HG03103 (cell line): ENCODE measurements at regions not wholly inside any gene's neighbourhood (a gene's known extent, or its start where the extent isn't known, plus 50 kb on each side); places are given as distances from the start of the nearest gene placed in this dataset.
"Not testable (repeated sequence)": the region's sequence is repeated elsewhere in the genome, so short reads cannot be mapped to it uniquely, and the experiment has no call there.

Source experiments
- ATAC-seq: cut with Tn5 transposase; IDR thresholded peaks from one replicate; pipeline ENCODE4 v1.9.1; 2021; ENCODE audit warnings: low read depth; ENCODE audit not compliant: unreplicated experiment

DNA sequence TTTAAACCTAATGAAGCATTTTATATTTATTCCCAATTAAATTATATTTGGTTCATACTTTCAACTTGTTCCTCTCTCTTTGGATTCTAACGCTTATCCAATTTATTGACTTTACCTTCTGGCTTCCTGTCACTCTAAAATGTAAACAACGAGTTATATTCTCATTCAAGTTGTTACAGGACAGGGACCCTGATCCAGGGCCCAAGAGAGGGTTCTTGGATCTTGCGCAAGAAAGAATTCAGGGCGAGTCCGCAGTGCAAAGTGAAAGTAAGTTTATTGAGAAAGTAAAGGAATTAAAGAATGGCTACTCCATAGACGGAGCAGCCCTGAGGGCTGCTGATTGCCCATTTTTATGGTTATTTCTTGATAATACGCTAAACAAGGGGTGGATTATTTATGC lies 405.6 kb upstream of the API5 start:
- ATAC-seq = no peak

DNA sequence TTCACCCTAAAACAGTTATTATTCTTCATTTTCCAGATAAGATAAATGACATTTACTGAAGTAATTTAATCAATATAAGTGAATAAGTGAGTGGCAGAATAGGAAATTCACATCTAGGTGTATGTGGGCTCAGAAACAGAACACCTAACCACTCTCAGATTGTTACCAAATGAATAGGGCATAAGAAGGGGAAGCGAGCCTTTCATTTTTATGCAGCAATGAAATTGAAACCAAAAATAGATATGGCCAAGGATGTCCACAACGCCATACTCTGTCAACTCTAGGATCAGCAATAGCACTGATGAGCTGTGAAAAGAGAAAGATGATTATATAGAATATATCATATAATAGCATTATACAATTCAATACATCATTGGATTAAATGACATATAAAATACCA lies 398.1 kb upstream of the API5 start:
- ATAC-seq = no peak

DNA sequence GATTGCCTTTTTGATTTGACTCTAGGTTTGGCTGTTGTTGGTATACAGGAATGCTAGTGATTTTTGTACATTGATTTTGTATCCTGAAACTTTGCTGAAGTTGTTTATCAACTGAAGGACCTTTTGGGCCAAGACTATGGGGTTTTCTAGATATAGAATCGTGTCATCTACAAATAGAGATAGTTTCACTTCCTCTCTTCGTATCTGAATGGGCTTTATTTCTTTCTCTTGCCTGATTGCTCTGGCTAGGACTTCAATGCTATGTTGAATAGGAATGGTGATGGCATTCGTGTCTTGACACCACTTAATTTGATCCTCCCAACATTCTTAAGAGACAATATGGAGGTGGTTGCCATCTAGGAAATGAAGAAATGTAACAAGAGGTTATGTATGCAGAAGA lies 388.1 kb upstream of the API5 start:
- no peak for ATAC-seq

DNA sequence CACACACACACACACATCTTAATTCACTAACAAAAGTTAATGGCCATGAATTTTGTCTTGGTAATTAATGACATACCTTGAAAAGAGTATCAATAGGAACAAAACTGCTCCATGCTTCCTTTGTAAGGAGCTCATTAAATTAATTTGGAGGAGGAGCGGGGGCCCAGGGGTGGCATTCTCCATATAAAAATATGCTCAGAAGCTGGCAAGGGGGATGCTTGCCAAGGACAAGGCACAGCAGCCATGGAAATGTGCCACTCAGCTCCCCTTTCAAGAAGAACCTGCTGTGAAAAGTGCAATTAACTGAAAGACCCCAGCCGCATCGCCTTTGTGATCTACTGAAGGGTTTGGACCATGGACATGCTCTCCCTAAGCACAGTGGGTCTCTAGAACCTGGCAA lies 385.9 kb upstream of the API5 start:
- ATAC-seq = no peak

DNA sequence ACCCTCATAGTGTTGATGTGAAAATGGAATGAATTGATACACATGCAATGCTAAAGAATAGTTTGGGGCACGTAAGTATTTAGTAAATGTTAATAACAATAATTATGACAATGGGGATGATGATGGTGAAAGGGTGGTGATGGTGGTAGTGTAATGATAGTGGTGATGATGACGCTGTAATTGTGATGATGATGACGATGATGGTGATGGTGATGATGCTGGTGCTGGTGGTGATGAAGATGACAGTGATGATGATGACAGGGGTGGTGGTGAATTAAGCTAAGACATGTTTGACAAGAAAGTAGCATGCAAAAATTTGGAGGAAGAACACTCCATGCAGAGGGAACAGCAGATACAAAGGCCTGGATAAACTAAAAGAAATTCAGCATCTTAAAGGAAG lies 364.4 kb upstream of the API5 start:
- no peak for ATAC-seq

DNA sequence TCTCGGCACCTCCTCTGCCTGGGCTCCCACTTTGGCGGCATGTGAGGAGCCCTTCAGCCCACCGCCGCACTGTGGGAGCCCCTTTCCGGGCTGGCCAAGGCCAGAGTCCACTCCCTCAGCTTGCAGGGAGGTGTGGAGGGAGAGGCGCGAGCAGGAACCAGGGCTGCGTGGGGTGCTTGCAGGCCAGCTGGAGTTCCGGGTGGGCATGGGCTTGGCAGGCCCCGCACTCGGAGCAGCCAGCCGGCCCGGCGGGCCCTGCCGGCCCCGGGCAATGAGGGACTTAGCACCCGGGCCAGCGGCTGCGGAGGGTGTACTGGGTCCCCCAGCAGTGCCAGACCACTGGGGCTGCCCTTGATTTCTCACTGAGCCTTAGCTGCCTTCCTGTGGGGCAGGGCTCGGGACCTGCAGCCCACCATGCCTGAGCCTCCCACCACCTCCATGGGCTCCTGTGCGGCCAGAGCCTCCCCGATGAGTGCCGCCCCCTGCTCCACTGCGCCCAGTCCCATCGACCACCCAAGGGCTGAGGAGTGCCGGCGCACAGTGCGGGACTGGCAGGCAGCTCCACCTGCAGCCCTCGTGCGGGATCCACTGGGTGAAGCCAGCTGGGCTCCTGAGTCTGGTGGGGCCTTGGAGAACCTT lies 361.9 kb upstream of the API5 start:
- not testable (repeated sequence) for ATAC-seq

DNA sequence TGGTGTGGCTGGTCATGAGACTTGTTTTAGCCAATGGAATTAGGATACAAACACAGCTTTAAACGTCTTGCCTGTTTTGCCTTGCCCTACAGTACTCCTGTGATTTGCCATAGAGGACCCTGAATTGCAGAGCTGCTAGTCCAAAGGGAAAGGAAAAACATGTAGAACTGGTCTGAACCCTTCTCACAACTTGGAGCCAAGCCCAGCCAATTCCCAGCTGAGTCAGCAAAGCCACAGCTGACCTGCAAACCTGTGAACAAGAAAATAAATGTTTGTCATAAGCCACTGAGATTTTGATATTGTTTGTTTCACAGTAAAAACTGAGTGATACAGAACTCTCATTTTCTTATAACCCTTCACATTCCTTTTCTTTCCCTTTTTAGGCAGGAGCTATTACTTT lies 360.5 kb upstream of the API5 start:
- ATAC-seq = no peak

DNA sequence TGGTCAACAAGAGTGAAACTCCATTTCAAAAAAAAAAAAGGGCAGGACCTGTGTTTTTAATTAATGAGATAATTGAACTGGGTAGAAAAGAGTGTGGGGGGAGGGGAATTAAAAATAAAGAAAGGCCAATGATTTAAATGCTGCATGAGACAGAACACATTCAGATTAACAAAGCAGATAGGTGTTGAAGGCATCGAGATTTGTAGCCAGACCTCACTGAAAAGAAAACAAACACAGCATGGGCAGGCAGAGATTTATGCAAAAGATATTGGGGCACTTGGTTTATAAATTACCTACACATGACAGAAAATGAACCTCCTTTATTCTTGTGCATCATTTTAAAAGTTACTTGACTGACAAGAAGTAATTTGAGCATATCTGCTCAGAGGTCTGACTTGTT lies 354.0 kb upstream of the API5 start:
- ATAC-seq = no peak

DNA sequence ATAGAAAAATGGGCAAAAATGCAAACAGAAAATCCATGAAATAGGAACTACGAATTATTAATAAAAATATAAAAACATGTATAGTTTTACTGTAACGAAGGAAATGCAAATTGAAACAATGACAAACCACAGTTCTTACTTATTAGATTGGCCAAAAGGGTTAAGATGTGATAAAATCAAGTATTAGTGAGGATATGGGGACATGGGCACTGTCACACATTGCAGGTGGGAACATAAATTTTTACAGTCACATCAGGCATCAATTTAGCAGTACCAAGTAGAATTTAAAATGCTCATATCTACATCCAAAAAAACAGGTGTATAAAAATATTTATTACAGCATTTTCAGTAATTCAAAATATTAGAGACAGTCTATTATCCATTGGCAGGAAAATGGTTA lies 353.2 kb upstream of the API5 start:
- ATAC-seq = no peak

DNA sequence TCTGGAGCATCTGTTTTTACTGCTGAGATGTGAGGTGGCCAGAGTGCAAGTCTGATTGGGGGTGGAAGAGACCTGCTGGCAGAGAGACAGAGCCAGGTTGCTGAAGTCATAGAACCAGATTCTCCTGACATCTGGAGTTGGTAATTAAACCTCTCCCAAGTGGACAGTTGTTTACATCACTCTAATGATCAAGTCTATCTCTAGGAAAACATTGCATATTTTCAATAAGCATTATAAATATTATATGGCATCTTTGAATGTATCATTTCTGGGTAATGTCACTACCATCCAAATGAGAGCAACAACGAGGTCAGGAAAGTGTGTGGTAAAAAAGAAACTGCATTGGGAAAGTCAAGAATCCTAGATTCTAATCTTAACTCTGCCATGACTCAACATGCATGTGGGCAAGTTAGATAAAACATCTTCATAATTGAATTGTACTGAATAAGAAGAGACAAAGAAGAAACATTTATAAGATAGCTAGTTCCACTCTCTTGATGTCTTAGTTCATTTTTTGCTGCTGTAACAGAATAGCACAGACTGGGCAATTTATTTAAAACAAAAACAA lies 351.2 kb upstream of the API5 start:
- ATAC-seq = no peak

DNA sequence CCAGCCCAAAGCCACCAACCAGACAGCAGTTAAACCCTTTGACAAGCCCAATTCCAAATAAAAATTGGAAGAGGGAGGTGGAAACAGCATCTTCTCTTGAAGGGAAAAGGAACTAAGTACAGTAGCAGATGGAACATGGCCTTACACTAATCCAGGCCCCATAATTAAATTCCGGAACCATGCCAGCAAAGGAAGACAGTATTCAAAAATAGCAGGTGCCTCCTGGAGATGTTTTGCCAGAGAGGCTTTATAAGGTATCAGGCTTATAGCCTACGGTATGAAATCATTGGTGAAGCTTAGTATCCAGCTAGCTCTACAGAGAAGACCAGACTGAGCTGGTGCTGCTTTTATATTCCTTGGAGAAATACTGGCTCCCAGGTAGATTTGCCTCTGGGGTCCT lies 344.1 kb upstream of the API5 start:
- no peak for ATAC-seq

DNA sequence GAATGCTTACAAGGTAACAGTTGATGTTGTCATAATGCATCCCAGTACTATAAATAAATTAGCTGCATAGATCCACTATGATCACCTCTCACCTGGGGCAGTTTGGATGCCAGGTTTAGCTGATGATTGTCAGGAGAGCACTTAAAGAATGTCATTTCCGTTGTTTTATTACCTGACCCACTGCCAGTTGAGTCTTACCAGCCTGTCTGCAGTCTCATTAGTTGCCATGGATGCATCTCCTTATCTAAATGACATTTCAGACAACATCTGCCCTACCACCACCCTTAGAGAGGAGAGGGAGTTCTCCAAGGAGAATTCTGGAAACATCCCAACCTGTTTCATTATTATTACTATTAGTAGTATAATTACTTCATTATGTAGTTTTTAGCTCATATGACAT lies 339.1 kb upstream of the API5 start:
- no peak for ATAC-seq

DNA sequence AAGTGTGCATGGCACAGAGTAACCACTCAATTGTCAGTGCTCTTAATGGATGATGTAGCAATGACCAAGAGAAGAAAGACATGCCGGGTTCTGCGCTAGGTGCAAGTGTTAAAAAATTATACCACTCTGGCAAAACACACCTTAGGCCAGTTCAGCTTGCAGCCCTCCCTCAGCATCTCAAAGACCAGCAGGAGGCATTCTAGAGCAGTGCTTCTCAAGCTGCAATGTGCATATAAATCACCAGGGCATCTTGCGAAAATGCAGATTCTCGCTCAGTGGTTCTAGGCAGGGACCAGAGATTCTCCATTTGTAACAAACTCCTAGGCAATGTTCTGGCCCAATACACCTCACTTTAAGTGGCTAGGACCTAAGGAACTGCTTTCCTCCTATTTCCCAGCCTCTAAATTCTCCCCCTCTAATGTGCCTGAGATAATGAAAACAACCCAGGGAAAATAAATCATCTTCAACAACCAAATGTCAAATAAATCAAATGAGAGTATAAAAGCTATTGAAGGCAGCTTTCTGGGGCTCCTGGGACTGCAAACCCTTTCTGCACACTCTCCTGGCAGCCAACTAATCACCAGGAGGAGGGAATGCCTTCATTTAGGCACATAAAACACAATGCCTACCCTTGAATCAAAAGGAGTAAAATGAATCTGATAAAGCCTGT lies 337.2 kb upstream of the API5 start:
- ATAC-seq = no peak

DNA sequence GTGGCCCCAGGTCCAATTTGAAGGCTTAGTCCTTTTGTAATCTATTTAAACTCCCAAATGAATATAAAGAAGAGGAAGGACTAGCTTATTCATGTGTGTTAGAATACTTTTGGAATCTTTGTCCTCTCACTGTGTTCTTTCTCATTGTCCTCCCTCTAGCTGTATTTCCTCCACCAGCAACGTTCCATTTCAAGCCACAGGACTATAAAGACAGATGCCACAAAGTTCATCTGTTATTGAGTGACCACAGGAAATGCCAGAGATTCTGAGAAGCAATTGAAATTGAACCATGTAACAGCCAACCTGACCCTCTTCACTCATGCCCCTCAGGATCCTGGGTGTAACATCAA lies 336.6 kb upstream of the API5 start:
- no peak for ATAC-seq

DNA sequence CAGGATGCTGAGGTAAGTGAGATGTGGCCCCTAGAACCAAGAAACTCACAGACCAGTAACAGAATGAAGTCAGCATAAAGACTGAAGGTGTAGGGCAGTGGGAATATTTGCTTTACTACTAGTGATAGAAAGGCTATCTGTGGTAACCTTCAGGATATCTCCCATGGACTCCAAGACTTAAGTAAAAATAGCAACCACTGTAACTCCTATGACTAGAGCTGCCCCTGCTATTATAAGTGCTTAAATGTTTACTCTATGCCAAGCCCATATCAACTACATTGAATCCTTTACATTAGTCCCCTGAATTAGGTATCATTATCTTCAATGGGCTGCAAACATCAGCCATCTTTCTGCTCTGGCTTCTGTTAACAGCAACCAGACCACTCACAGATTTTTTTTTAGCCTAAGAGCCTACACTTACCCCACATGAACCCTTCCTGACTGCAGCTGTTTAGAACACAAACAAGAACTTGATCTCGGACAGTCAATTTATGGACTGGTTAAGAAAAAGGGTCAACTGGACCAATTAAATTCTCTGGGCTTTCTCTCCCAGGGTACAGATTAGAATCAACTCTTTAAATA lies 335.1 kb upstream of the API5 start:
- ATAC-seq = no peak

DNA sequence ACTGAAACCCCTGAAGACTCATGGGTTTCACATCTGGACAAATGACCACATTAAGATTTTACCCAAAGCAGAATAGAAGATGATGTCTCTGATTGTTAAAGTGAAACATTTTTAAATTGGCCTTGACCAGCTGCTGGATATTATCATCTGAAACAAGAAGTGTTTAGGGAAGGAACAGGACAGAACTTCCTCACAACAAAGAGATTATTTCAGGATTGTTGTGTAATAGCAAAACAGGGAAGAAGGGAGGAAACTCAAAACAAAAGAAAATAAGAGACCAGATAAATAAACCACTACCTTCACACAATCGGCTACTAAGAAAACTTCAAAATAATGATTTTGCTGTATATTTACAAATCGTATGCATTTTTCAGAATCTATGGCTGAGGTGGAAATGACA lies 319.2 kb upstream of the API5 start:
- ATAC-seq = no peak

DNA sequence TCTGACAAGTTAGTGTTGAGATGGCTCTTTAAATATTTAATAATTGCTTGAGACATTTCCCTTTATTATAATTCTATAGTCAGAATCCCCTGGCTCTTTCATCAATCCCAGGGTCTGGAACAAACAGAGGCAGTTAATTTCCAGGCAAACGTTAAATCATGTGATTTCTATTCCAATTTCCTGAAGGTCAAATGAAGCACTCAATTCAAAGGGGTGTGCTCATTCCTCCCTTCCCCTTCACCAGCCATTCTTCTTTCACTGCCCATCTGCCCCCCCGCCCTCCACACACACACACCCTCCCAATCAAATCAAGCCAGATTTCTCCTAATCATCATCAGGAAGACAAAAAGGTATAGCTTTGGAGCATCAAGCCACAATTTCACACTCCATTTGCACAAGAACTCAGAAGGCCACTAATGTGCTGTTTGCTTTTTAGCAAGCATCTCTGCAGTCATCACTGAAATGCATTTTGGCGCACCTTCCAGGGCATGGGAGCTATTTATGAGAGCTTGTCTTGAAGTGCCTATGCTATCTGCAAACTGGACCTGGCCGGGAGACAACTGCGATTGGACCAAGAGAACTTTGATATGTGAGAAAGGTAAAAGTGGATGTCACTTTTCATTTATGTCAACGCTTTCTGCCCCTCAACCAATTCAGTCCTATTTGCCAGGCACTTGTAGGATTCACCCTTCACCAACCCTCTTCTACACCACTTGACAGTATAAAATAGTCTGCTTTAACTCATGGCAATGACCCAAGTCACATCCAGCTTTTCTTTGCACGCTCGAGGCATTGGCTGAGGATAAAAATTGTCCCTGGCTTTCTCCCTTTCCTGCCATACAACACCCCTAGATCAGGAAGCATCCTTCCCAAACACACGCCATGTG lies 315.1 kb upstream of the API5 start:
- ATAC-seq = no peak

DNA sequence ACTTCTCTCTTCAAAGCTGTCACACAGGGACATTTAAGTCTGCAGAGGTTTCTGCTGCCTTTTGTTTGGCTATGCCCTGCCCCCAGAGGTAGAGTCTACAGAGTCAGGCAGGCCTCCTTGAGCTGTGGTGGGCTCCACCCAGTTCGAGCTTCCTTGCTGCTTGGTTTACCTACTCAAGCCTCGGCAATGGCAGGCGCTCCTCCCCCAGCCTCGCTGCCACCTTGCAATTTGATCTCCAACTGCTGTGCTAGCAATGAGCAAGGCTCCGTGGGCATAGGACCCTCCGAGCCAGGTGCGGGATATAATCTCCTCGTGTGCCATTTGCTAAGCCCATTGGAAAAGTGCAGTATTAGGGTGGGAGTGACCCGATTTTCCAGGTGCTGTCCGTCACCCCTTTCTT lies 306.9 kb upstream of the API5 start:
- ATAC-seq = not testable (repeated sequence)

DNA sequence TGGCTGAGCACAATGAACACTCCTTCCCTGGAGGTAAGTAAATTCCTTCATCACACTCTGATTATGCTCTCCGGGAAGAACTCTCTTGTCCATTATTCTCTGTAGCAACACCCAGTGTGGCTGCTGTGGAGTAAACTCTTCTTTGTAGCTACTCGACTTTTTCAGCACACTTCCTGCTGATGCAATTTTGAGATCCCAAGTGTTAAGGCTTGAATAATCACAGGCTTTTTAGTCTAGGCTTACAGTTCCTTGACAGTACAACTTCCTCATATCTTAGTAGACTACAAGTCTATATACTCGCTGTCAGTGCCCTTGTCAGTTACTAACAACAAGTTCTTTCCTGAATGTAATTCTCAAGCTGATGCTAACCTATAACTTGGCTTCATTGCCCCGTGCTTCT lies 301.8 kb upstream of the API5 start:
- no peak for ATAC-seq

DNA sequence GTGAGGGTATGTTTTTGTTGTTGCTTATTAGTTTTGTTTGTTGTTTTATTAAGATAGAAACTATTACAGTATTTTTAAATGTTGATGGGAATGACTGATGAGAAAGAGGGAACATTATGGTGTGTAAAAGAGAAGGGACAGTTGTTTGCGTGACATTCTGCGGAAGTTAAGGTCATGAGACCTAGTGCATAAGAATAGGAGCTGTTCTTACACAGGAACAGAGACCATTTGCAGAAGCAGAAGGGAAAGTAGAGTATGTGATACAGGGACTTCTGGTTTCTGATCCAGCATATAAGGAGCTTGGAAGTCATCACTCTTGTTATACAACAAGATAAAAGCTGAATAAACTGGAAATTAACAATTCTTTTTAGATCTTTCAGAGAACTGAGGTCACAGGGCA lies 299.2 kb upstream of the API5 start:
- no peak for ATAC-seq

DNA sequence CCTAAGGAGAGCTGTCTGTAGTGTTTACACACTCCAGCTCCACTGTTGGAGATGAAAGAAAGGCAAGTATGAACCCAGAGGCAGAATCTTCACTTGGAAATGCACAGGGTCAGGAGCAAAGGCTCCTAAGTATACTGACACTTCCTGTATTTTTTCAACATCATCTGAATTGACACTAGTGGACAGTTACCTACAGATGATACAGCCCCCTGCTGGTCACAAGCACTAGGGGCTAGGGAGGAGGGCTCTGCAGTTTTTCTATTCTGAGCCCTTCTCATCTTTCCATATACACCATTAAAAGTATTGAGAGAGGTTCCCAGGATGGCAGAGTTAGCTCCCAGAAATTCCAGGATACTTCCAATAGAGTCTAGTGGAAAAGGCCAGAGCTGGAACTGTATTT lies 290.3 kb upstream of the API5 start:
- ATAC-seq = no peak
